GM20431 (cell line): ENCODE measurements at regions not wholly inside any gene's neighbourhood (a gene's known extent, or its start where the extent isn't known, plus 50 kb on each side); places are given as distances from the start of the nearest gene placed in this dataset.

Experiments
- in situ Hi-C: fragments of 300-500 bp; cut with MseI, MboI; formaldehyde crosslinking; loops from one replicate; pipeline ENCODE4 v1.15.0; 2020; ENCODE audit warnings: low sequenced_read_pairs; ENCODE audit not compliant: unreplicated experiment

DNA sequence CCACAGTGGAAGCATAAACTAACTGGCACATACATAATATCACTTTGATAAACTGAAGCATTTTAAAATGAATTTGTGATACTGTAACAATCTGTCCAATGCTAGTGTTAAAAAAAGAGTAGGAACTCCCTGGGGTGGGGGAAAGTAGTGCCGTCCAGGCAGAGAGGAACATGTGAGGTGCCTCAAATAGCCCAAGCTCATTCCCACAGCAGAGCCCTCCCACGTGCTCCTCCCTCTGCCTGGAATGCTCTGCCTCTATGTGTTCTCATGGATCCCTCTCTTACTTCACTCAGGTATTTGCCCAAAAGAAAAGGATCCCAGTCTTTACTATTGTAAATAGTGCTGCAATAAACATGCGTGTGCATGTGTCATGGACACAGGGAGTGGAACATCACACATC lies 188.1 kb downstream of the NHLRC3 start:
- in situ Hi-C loops: no loop called here

GRCh38 chr13:39232401-39232980 lies 194.2 kb downstream of the NHLRC3 start:
- in situ Hi-C loops: no loop called here

GRCh38 chr13:39232999-39233398 lies 194.7 kb downstream of the NHLRC3 start:
- in situ Hi-C loops: no loop called here

DNA sequence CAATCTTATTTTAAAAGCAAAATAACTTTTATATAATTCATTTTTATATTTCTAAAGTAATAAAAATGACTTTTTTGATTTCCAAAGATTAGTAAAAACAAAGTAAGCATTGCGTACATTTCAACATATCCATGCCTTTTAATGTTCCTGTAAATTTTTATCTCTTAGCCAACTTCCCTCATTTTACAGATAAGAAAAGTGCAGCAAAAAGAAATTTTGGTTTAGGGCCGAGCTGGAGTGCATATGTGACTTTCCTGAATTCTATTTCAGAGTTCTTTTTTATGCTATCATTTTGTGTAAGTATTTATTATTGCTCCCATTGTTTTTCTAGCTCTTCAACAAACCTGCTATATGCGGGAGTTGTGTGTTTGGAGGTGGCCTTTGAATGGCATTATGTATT lies 195.3 kb downstream of the NHLRC3 start:
- in situ Hi-C loops: no loop called here

DNA sequence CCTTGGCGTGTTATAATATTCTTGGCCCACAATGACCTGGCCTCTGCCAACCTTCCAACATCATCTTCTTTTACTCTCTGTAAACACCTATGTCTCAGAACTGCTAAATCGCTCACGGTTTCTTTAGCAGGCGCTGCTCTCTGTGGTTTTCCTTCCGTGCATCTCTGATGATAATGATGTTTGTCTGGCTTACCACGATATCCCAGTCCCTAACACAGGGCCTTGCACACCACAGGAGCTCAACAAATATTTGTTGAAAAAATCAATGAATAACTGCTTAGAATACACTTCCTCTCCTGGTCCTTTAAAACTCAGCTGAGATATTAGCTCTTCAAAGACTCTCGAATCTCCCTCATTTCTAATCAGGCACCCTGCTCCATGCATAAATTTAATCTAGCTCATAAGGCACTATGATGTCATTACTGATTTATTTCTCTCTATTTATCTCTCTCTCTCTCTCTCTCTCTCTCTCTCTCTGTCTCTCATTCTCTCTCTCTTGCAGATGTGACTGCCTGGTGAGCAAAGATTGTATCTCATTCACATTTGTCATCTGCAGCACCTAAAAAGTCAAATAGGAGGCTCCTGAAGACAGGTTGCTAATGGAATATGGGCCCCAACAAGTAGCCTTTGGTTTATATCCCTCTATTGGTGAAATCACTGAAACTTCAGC lies 206.4 kb downstream of the NHLRC3 start:
- in situ Hi-C loops: no loop called here

- in situ Hi-C loops: no loop called here
Measured at GRCh38 chr13:39245688-39246087, 207.4 kb downstream of the NHLRC3 start.

DNA sequence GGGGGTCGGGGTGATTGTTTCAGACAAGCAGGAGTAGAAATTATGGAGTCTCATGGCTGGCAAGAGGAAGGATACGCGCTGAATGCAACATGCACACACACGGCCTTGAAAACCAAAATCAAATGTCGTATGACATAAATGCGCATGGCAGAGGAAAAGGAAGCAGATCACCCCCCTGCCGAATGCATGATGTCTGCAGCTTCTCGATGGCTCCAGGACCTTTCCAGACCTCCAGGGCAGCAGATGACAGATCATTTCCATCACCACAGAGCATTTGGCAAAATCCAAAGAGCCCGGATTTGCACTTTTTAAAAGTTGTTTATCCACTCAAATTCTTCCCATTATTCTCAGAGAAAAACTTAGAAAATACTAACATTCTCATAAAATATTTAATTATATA lies 211.7 kb downstream of the NHLRC3 start:
- in situ Hi-C loops: no loop called here

DNA sequence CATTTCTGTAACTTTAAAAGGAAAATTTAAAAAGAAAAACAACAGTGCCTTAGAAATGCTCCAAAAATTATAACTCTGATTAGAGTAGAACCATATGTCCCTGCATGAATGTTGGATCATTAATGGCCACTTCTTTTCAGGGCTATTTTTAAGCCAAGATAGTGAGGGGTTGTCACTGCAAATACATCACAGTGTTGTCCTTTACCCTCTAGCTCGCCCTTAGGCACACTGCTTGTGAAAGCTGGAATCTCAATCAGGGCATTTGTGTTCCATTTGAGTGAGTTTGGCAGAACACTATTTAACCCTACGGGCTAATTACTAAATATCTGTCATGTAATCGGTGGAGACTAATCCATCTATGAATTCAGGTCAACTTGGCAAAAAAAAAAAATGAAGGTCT lies 212.2 kb downstream of the NHLRC3 start:
- in situ Hi-C loops: no loop called here

GRCh38 chr13:39251340-39251739 lies 213.1 kb downstream of the NHLRC3 start:
- in situ Hi-C loops: no loop called here

DNA sequence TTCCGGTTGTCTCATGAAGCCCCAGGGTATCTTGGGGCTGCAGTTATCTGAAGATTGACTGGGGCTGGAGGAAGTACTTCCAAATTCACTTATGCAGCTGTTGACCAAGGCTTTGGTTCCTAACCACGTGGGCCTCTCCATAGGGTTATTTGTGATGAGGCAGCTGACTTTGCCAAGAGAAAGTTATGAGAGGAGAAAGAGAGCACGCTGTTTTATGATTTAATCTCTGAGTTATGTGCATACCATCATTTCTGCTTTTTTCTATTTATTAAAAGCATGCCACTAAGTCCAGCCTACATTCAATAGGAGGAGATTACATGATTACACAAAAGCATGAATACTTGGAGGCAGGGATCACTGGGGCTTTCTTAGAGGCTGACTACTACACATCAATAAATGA lies 215.5 kb downstream of the NHLRC3 start:
- in situ Hi-C loops: no loop called here

- in situ Hi-C loops: no loop called here
Measured at GRCh38 chr13:39254601-39255000, 216.3 kb downstream of the NHLRC3 start.

GRCh38 chr13:39257642-39258041 lies 219.4 kb downstream of the NHLRC3 start:
- in situ Hi-C loops: no loop called here

- in situ Hi-C loops: no loop called here
Measured at GRCh38 chr13:39259371-39260140, 221.3 kb downstream of the NHLRC3 start.

DNA sequence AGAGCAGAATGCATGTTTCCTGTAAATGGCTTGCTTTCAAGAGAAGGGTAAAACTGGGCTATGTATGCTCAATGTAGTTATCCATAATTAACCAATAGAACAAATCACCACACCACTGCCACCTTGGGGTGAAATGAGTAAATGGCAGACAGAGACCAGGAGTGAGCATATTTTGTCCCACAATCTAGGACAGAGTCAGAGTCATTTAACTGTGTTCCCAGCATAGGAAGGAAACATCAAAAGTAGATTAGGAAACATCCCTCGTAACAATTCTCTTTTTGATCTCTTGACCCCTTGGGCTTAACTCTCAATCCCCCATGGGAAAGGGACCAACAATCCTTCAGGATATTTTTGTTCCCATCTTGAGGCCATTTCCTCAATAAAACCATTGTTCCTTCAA lies 224.8 kb downstream of the NHLRC3 start:
- in situ Hi-C loops: no loop called here

- in situ Hi-C loops: no loop called here
Measured at GRCh38 chr13:39263531-39263930, 225.3 kb downstream of the NHLRC3 start.

GRCh38 chr13:39266426-39266825 lies 228.2 kb downstream of the NHLRC3 start:
- in situ Hi-C loops: no loop called here

DNA sequence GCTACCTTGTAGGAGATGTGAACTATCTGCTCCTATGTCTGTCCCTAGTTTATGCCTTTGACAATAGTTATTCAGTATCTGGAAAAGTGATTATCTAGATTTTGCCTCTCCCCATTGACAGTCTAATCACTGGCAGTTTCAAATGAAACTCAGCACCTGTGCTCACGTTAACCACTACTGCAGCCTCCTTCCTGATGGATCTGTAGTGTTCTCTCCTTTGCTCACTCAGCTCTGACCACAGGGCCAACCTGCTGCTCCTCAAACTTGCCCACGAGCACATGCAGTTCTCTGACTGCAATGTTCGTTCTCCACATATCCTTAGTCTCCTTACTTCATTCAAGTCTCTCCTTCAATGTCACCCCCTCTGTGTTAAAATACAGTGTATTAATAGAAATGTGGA lies 230.1 kb downstream of the NHLRC3 start:
- in situ Hi-C loops: no loop called here

GRCh38 chr13:39269004-39269403 lies 230.7 kb downstream of the NHLRC3 start:
- in situ Hi-C loops: no loop called here

DNA sequence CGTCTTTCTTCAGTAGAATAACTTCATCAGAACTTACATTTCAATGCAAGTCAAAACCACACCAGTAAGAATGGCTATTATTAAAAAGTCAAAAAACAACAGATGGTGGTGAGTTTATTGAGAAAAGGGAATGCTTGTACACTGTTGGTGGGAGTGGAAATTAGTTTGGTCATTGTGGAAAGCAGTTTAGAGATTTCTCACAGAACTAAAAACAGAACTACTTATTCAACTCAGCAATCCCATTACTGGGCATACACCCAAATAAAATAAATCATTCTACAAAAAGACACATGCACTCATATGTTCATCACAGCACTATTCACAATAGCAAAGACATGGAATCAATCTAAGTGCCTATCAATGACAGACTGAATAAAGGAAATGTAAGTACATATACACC lies 231.2 kb downstream of the NHLRC3 start:
- in situ Hi-C loops: no loop called here

GRCh38 chr13:39272994-39273393 lies 234.7 kb downstream of the NHLRC3 start:
- in situ Hi-C loops: no loop called here

DNA sequence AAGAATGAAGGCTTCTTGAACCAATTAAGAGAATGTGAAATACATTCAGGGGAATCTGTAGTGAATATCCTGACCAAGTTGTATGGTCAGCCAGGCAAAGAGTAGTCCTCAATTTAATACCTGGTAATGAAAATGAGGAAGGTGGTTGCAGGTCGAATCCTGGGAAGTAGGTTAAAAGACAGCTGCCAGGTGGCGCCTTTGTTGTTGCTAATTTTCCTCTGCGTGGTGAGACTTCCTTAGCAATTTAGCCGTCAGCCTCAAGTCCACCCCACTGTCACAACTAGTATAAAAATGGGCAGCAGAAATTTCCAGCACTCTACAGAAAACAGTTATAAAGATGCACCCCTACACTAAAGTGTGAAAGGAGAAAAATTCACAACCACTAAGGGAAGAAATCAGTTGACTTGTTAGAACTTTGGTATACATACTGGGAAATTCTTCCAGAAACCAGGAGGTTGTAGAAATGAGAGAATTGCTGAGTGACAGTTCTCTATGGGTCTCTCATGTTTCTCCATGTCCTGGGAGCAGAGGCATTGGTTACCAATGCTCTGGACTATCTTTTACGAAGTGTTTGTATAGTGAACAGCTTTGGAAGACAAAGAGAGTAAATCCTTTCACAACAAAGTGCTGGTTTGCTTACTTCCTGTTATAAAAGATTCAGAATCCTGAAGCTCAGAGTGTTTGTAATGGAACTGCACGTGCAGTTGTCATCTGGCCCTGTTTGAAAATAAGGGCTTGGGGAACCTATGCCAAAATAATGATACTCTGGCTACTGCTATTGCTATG lies 235.9 kb downstream of the NHLRC3 start:
- in situ Hi-C loops: no loop called here
